ENCODE measurements at regions not wholly inside any gene's neighbourhood (a gene's known extent, or its start where the extent isn't known, plus 50 kb on each side); places are given as distances from the start of the nearest gene placed in this dataset.

DNA sequence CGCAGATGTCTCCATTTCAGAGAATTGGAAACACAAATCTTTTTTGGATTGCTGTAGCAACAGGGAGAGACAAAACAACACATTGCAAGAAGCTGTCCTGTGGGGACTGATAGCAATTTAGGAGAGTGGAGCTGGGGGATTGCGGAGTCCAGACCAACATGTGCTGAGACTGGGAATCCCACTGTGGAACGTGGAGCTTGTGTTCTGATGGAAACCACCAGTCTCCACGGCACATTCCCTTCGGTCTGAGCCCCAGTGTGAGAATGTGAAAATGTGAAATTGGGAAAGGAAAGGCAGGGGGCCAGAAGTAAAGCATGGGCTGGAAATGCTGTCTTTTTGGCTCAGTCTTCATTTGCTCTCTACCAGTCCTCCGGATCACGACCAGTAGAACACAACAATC lies 348.8 kb upstream of the TNC start:
- Mint-ChIP-seq H3K9me3 (peaks cover 22% of the 10 kb centered on the region), H3K36me3 (peaks cover 27% of the 10 kb centered on the region), H3K4me1 (peaks cover 58% of the 10 kb centered on the region), H3K27me3 (ENCODE audit: low read depth) (peaks cover 9% of the 10 kb centered on the region), H3K4me3 (no peak overlapping the region), H3K27ac (no peak overlapping the region; the same call in 1 of the 2 replicates)
- TF ChIP-seq, protein P1, sequence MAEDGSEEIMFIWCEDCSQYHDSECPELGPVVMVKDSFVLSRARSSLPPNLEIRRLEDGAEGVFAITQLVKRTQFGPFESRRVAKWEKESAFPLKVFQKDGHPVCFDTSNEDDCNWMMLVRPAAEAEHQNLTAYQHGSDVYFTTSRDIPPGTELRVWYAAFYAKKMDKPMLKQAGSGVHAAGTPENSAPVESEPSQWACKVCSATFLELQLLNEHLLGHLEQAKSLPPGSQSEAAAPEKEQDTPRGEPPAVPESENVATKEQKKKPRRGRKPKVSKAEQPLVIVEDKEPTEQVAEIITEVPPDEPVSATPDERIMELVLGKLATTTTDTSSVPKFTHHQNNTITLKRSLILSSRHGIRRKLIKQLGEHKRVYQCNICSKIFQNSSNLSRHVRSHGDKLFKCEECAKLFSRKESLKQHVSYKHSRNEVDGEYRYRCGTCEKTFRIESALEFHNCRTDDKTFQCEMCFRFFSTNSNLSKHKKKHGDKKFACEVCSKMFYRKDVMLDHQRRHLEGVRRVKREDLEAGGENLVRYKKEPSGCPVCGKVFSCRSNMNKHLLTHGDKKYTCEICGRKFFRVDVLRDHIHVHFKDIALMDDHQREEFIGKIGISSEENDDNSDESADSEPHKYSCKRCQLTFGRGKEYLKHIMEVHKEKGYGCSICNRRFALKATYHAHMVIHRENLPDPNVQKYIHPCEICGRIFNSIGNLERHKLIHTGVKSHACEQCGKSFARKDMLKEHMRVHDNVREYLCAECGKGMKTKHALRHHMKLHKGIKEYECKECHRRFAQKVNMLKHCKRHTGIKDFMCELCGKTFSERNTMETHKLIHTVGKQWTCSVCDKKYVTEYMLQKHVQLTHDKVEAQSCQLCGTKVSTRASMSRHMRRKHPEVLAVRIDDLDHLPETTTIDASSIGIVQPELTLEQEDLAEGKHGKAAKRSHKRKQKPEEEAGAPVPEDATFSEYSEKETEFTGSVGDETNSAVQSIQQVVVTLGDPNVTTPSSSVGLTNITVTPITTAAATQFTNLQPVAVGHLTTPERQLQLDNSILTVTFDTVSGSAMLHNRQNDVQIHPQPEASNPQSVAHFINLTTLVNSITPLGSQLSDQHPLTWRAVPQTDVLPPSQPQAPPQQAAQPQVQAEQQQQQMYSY (CRISPR knock-in tag; IDR thresholded peaks at IDR 0.05): 0 out of 2 replicates have a peak, but pooled peaks have one; percentile 20
- TF ChIP-seq, protein P2, sequence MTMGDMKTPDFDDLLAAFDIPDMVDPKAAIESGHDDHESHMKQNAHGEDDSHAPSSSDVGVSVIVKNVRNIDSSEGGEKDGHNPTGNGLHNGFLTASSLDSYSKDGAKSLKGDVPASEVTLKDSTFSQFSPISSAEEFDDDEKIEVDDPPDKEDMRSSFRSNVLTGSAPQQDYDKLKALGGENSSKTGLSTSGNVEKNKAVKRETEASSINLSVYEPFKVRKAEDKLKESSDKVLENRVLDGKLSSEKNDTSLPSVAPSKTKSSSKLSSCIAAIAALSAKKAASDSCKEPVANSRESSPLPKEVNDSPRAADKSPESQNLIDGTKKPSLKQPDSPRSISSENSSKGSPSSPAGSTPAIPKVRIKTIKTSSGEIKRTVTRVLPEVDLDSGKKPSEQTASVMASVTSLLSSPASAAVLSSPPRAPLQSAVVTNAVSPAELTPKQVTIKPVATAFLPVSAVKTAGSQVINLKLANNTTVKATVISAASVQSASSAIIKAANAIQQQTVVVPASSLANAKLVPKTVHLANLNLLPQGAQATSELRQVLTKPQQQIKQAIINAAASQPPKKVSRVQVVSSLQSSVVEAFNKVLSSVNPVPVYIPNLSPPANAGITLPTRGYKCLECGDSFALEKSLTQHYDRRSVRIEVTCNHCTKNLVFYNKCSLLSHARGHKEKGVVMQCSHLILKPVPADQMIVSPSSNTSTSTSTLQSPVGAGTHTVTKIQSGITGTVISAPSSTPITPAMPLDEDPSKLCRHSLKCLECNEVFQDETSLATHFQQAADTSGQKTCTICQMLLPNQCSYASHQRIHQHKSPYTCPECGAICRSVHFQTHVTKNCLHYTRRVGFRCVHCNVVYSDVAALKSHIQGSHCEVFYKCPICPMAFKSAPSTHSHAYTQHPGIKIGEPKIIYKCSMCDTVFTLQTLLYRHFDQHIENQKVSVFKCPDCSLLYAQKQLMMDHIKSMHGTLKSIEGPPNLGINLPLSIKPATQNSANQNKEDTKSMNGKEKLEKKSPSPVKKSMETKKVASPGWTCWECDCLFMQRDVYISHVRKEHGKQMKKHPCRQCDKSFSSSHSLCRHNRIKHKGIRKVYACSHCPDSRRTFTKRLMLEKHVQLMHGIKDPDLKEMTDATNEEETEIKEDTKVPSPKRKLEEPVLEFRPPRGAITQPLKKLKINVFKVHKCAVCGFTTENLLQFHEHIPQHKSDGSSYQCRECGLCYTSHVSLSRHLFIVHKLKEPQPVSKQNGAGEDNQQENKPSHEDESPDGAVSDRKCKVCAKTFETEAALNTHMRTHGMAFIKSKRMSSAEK (CRISPR knock-in tag; IDR thresholded peaks at IDR 0.05; ENCODE audit: borderline replicate concordance): no peak
- DNase-seq (ENCODE audit: low spot score) (no peak), ATAC-seq (no peak; the same call in 1 of the 2 replicates)
- ChIA-PET CTCF (no interaction called here), POLR2A (no interaction called here)

DNA sequence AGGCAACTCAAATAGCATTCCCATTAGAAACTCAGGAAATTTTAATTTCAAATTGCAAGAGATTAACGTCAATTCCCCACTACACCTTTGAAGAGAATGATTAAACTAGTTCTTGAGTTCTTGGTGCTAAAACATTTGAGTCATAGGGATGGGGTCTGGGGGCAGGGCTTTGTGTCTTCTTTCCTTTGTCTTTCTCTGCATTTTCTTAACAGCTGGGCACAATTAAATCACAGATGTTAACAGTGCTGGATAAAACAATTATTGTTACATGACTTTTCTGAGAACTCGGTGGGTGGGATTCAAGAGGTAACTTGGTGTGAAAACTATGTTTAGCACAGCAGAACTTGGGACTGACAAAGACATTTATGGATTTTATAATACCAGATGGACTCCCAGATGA lies 351.9 kb upstream of the TNC start:
- Mint-ChIP-seq H3K4me3 (no peak overlapping the region), H3K27ac (peak overlapping the region; percentile 89), H3K27me3 (ENCODE audit: low read depth) (peaks cover 9% of the 10 kb centered on the region), H3K9me3 (peaks cover 18% of the 10 kb centered on the region), H3K36me3 (peaks cover 42% of the 10 kb centered on the region), H3K4me1 (peaks cover 54% of the 10 kb centered on the region)
- CTCF ChIA-PET: no interaction called here
- POLR2A ChIA-PET: no interaction called here
- no peak; the same call in 1 of the 2 replicates for ATAC-seq
- DNase-seq (ENCODE audit: low spot score): no peak
- TF ChIP-seq, protein P3, sequence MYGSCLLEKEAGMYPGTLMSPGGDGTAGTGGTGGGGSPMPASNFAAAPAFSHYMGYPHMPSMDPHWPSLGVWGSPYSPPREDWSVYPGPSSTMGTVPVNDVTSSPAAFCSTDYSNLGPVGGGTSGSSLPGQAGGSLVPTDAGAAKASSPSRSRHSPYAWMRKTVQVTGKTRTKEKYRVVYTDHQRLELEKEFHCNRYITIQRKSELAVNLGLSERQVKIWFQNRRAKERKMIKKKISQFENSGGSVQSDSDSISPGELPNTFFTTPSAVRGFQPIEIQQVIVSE (CRISPR knock-in tag; IDR thresholded peaks at IDR 0.05; ENCODE audit: borderline replicate concordance): no peak
- TF ChIP-seq, protein P4, sequence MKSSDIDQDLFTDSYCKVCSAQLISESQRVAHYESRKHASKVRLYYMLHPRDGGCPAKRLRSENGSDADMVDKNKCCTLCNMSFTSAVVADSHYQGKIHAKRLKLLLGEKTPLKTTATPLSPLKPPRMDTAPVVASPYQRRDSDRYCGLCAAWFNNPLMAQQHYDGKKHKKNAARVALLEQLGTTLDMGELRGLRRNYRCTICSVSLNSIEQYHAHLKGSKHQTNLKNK (CRISPR knock-in tag; IDR thresholded peaks at IDR 0.05): no peak
- TF ChIP-seq GABPB1 (CRISPR knock-in tag; IDR thresholded peaks at IDR 0.05) (no peak), ESRRA (CRISPR knock-in tag; IDR thresholded peaks at IDR 0.05; ENCODE audit: borderline replicate concordance) (no peak), GTF2I (CRISPR knock-in tag; conservative IDR thresholded peaks at IDR 0.05) (no peak), ZNF121 (CRISPR knock-in tag; IDR thresholded peaks at IDR 0.05) (no peak), TEAD1 (CRISPR knock-in tag; IDR thresholded peaks at IDR 0.05) (no peak), ATF1 (CRISPR knock-in tag; IDR thresholded peaks at IDR 0.05) (no peak), ZNF219 (CRISPR knock-in tag; IDR thresholded peaks at IDR 0.05; ENCODE audit: borderline replicate concordance) (no peak), FOXP1 (CRISPR knock-in tag; IDR thresholded peaks at IDR 0.05; ENCODE audit: borderline replicate concordance) (no peak), JAZF1 (CRISPR knock-in tag; IDR thresholded peaks at IDR 0.05) (no peak)
- TF ChIP-seq, protein P5, sequence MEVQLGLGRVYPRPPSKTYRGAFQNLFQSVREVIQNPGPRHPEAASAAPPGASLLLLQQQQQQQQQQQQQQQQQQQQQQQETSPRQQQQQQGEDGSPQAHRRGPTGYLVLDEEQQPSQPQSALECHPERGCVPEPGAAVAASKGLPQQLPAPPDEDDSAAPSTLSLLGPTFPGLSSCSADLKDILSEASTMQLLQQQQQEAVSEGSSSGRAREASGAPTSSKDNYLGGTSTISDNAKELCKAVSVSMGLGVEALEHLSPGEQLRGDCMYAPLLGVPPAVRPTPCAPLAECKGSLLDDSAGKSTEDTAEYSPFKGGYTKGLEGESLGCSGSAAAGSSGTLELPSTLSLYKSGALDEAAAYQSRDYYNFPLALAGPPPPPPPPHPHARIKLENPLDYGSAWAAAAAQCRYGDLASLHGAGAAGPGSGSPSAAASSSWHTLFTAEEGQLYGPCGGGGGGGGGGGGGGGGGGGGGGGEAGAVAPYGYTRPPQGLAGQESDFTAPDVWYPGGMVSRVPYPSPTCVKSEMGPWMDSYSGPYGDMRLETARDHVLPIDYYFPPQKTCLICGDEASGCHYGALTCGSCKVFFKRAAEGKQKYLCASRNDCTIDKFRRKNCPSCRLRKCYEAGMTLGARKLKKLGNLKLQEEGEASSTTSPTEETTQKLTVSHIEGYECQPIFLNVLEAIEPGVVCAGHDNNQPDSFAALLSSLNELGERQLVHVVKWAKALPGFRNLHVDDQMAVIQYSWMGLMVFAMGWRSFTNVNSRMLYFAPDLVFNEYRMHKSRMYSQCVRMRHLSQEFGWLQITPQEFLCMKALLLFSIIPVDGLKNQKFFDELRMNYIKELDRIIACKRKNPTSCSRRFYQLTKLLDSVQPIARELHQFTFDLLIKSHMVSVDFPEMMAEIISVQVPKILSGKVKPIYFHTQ (CRISPR knock-in tag; IDR thresholded peaks at IDR 0.05): no peak
- TF ChIP-seq, protein P6, sequence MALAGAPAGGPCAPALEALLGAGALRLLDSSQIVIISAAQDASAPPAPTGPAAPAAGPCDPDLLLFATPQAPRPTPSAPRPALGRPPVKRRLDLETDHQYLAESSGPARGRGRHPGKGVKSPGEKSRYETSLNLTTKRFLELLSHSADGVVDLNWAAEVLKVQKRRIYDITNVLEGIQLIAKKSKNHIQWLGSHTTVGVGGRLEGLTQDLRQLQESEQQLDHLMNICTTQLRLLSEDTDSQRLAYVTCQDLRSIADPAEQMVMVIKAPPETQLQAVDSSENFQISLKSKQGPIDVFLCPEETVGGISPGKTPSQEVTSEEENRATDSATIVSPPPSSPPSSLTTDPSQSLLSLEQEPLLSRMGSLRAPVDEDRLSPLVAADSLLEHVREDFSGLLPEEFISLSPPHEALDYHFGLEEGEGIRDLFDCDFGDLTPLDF (CRISPR knock-in tag; IDR thresholded peaks at IDR 0.05): no peak
- TF ChIP-seq, protein P7, sequence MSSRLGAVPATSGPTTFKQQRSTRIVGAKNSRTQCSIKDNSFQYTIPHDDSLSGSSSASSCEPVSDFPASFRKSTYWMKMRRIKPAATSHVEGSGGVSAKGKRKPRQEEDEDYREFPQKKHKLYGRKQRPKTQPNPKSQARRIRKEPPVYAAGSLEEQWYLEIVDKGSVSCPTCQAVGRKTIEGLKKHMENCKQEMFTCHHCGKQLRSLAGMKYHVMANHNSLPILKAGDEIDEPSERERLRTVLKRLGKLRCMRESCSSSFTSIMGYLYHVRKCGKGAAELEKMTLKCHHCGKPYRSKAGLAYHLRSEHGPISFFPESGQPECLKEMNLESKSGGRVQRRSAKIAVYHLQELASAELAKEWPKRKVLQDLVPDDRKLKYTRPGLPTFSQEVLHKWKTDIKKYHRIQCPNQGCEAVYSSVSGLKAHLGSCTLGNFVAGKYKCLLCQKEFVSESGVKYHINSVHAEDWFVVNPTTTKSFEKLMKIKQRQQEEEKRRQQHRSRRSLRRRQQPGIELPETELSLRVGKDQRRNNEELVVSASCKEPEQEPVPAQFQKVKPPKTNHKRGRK (CRISPR knock-in tag; IDR thresholded peaks at IDR 0.05; ENCODE audit: borderline replicate concordance): no peak
- TF ChIP-seq, protein P8, sequence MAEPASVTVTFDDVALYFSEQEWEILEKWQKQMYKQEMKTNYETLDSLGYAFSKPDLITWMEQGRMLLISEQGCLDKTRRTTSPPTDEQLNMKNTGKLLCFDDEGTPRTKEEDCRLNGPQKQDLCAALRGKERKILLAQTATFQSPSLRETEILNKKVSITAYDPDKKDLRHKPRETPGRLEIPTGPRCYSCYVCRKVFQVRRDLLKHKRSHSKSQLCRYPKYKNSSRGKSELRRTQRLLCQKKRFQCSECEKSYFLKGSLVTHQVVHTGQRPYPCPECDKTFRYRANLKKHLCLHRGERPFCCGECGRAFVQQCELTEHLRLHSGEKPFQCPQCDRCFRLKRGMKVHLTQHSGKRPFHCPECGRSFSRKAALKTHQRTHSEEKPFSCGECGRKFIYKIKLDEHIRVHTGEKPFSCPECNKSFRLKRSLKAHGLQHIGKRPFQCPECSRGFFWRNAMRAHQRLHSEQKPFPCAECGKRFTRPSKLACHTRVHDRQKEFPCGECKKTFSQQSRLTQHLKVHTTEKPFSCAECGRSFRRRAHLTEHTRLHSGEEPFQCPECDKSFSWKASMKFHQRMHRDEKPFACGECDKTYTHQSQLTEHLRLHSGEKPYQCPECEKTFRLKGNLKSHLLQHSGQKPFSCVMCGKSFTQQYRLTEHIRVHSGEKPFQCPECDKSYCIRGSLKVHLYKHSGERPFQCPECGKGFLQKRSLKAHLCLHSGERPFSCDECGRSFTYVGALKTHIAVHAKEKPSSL (CRISPR knock-in tag; conservative IDR thresholded peaks at IDR 0.05): no peak
